ENCODE measurements at regions not wholly inside any gene's neighbourhood (a gene's known extent, or its start where the extent isn't known, plus 50 kb on each side); places are given as distances from the start of the nearest gene placed in this dataset.

- H3K9me3 Mint-ChIP-seq (ENCODE audit: low read depth): no peaks in the 10 kb centered on the region
- DNase-seq (ENCODE audit: low spot score): no peak
- H3K27me3 Mint-ChIP-seq (ENCODE audit: low read depth): peaks cover 10% of the 10 kb centered on the region
- no peak overlapping the region for H3K27ac Mint-ChIP-seq (ENCODE audit: unreplicated experiment)
- H3K4me1 Mint-ChIP-seq (ENCODE audit: low read depth): peaks cover 9% of the 10 kb centered on the region
- no peak overlapping the region for H3K4me3 Mint-ChIP-seq (ENCODE audit: unreplicated experiment)
- peak; percentile 63 for TF ChIP-seq CTCF (IDR thresholded peaks at IDR 0.05)
- no peaks in the 10 kb centered on the region for H3K36me3 Mint-ChIP-seq (ENCODE audit: low read depth)
These were observed 158.8 kb downstream of the POLR2M start for GRCh38 chr15:57865294-57865693.

- H3K9me3 Mint-ChIP-seq (ENCODE audit: low read depth): no peaks in the 10 kb centered on the region
- TF ChIP-seq CTCF (IDR thresholded peaks at IDR 0.05): peak; percentile 84
- no peak overlapping the region for H3K4me3 Mint-ChIP-seq (ENCODE audit: unreplicated experiment)
- no peaks in the 10 kb centered on the region for H3K36me3 Mint-ChIP-seq (ENCODE audit: low read depth)
- H3K4me1 Mint-ChIP-seq (ENCODE audit: low read depth): peaks cover 6% of the 10 kb centered on the region
- peaks cover 10% of the 10 kb centered on the region for H3K27me3 Mint-ChIP-seq (ENCODE audit: low read depth)
- no peak overlapping the region for H3K27ac Mint-ChIP-seq (ENCODE audit: unreplicated experiment)
- DNase-seq (ENCODE audit: low spot score): no peak
These were observed 159.7 kb downstream of the POLR2M start for GRCh38 chr15:57866149-57866736.

GRCh38 chr15:57867970-57868798 is 161.7 kb downstream of the POLR2M start:
- no peaks in the 10 kb centered on the region for H3K4me1 Mint-ChIP-seq (ENCODE audit: low read depth)
- no peaks in the 10 kb centered on the region for H3K36me3 Mint-ChIP-seq (ENCODE audit: low read depth)
- no peak overlapping the region for H3K27ac Mint-ChIP-seq (ENCODE audit: unreplicated experiment)
- peaks cover 8% of the 10 kb centered on the region for H3K27me3 Mint-ChIP-seq (ENCODE audit: low read depth)
- TF ChIP-seq CTCF (IDR thresholded peaks at IDR 0.05): no peak
- no peak for DNase-seq (ENCODE audit: low spot score)
- H3K9me3 Mint-ChIP-seq (ENCODE audit: low read depth): no peaks in the 10 kb centered on the region
- no peak overlapping the region for H3K4me3 Mint-ChIP-seq (ENCODE audit: unreplicated experiment)

- peaks cover 3% of the 10 kb centered on the region for H3K4me1 Mint-ChIP-seq (ENCODE audit: low read depth)
- no peak overlapping the region for H3K4me3 Mint-ChIP-seq (ENCODE audit: unreplicated experiment)
- TF ChIP-seq CTCF (IDR thresholded peaks at IDR 0.05): no peak
- peaks cover 2% of the 10 kb centered on the region for H3K36me3 Mint-ChIP-seq (ENCODE audit: low read depth)
- peaks cover 9% of the 10 kb centered on the region for H3K9me3 Mint-ChIP-seq (ENCODE audit: low read depth)
- no peak overlapping the region for H3K27ac Mint-ChIP-seq (ENCODE audit: unreplicated experiment)
- DNase-seq (ENCODE audit: low spot score): no peak
- H3K27me3 Mint-ChIP-seq (ENCODE audit: low read depth): peaks cover 8% of the 10 kb centered on the region
These were observed 164.2 kb downstream of the POLR2M start for GRCh38 chr15:57870667-57871066.

- TF ChIP-seq CTCF (IDR thresholded peaks at IDR 0.05): no peak
- Mint-ChIP-seq H3K27ac (ENCODE audit: unreplicated experiment) (no peak overlapping the region), H3K27me3 (ENCODE audit: low read depth) (peaks cover 8% of the 10 kb centered on the region), H3K4me3 (ENCODE audit: unreplicated experiment) (no peak overlapping the region), H3K36me3 (ENCODE audit: low read depth) (peaks cover 3% of the 10 kb centered on the region), H3K4me1 (ENCODE audit: low read depth) (peaks cover 3% of the 10 kb centered on the region), H3K9me3 (ENCODE audit: low read depth) (peaks cover 14% of the 10 kb centered on the region)
- DNase-seq (ENCODE audit: low spot score): no peak
These were observed 165.9 kb downstream of the POLR2M start for GRCh38 chr15:57872281-57873030.

Measured in chondrocyte (in vitro differentiated cells).